H1 (cell line): ENCODE measurements at regions not wholly inside any gene's neighbourhood (a gene's known extent, or its start where the extent isn't known, plus 50 kb on each side); places are given as distances from the start of the nearest gene placed in this dataset.

Experiments used
- CTCF ChIA-PET: fragments of 300-600 bp; sonication (Branson Sonifier 250); formaldehyde crosslinking; loops from one replicate; lab custom pipeline; 2021; ENCODE audit not compliant: partially characterized antibody; lab: Charles Lee
- POLR2A ChIA-PET: fragments of 300-600 bp; sonication (Branson Sonifier 250); formaldehyde crosslinking; loops from one replicate; lab custom pipeline; 2021; ENCODE audit warnings: inconsistent platforms; ENCODE audit not compliant: partially characterized antibody; lab: Charles Lee
- DNase-seq, 2 experiments: peaks; one replicate each; pipeline versions ENCODE4 v3.0.0 to v3.0.0-alpha.2; 2010 to 2022; ENCODE audit warnings: low spot score in 2 of 2, low read depth in 1 of 2, mixed read lengths in 1 of 2
- FAIRE-seq: peaks from 2 replicates; lab custom pipeline; 2011; peaks lifted over from hg19 to GRCh38; lab: Jason Lieb, UNC
- H2AFZ ChIP-seq: 2 replicates; pipeline ENCODE4 v1.8.1; 2012; ENCODE audit warnings: low read length, inconsistent platforms
- H2AK5ac ChIP-seq: 2 replicates; pipeline ENCODE4 v1.6.1; 2013; ENCODE audit warnings: low read depth, low read length
- H2BK120ac ChIP-seq: replicated peaks from 2 replicates; pipeline ENCODE3; 2013; ENCODE audit warnings: low read depth, low read length, inconsistent platforms
- H2BK12ac ChIP-seq: 2 replicates; pipeline ENCODE4 v1.6.1; 2013; ENCODE audit warnings: low read depth, low read length
- H2BK15ac ChIP-seq: 2 replicates; pipeline ENCODE4 v1.6.1; 2013; ENCODE audit warnings: low read length
- H2BK20ac ChIP-seq: 2 replicates; pipeline ENCODE4 v1.6.1; 2013; ENCODE audit warnings: low read length
- H2BK5ac ChIP-seq: 2 replicates; pipeline ENCODE4 v1.6.1; 2013; ENCODE audit warnings: low read depth, low read length
- H3K14ac ChIP-seq: 2 replicates; pipeline ENCODE4 v1.6.1; 2013; ENCODE audit warnings: inconsistent platforms; ENCODE audit not compliant: insufficient read length
- H3K18ac ChIP-seq: 2 replicates; pipeline ENCODE4 v1.6.1; 2013; ENCODE audit warnings: low read length; ENCODE audit errors: extremely low read depth
- H3K23ac ChIP-seq: 2 replicates; pipeline ENCODE4 v1.6.1; 2013; ENCODE audit warnings: inconsistent platforms; ENCODE audit not compliant: insufficient read length
- H3K23me2 ChIP-seq: 2 replicates; pipeline ENCODE4 v1.6.1; 2013; ENCODE audit warnings: low read depth, low read length
- H3K27ac ChIP-seq: 2 replicates; pipeline ENCODE4 v1.6.1; 2011; ENCODE audit warnings: low read depth, low read length, inconsistent platforms
- H3K27me3 ChIP-seq, 4 experiments: replicated peaks in 1 of 4; 1 replicate in 1 of 4; 2 replicates in 3 of 4; pipeline versions ENCODE4 v1.6.1 to v1.8.1; 2011 to 2013; ENCODE audit warnings: low read length in 3 of 4, mild to moderate bottlenecking in 3 of 4, inconsistent platforms in 2 of 4, mixed read lengths in 2 of 4, moderate library complexity in 1 of 4; ENCODE audit not compliant: control insufficient read depth in 3 of 4, insufficient read depth in 3 of 4; ENCODE audit errors: extremely low read depth in 1 of 4
- H3K36me3 ChIP-seq, 4 experiments: 2 replicates each; pipeline versions ENCODE4 v1.6.1 to v1.8.1; 2011 to 2013; ENCODE audit warnings: mild to moderate bottlenecking in 4 of 4, low read length in 3 of 4, moderate library complexity in 2 of 4, control low read depth in 1 of 4, inconsistent platforms in 1 of 4; ENCODE audit not compliant: insufficient read depth in 4 of 4, control insufficient read depth in 2 of 4
- H3K4ac ChIP-seq: replicated peaks from 2 replicates; pipeline ENCODE3; 2013; ENCODE audit warnings: low read length, low read depth, mixed read lengths, inconsistent platforms; ENCODE audit not compliant: insufficient read length
- H3K4me1 ChIP-seq, 4 experiments: replicated peaks in 1 of 4; 1 replicate in 1 of 4; 2 replicates in 3 of 4; pipeline versions ENCODE4 v1.6.1 to v1.8.1; 2011 to 2013; ENCODE audit warnings: low read length in 3 of 4, inconsistent platforms in 2 of 4, mixed read lengths in 1 of 4; ENCODE audit not compliant: insufficient read depth in 4 of 4, control insufficient read depth in 3 of 4
- H3K4me2 ChIP-seq, 2 experiments: 2 replicates each; pipeline versions ENCODE4 v1.6.1 to v1.8.1; 2011 to 2013; ENCODE audit warnings: low read depth in 2 of 2, low read length in 2 of 2, control low read depth in 1 of 2, inconsistent platforms in 1 of 2, mild to moderate bottlenecking in 1 of 2; ENCODE audit not compliant: insufficient read depth in 1 of 2
- H3K4me3 ChIP-seq, 4 experiments: fragments of 200-600, 300-600 bp in 1 of 4; sonication (generic), shearing (Covaris generic), sonication (Bioruptor Twin) in 1 of 4; 2 replicates each; pipeline versions ENCODE4 v1.5.1 to v1.8.1; 2011 to 2016; ENCODE audit warnings: low read length in 4 of 4, low read depth in 3 of 4, control low read depth in 2 of 4, inconsistent platforms in 2 of 4, mild to moderate bottlenecking in 2 of 4, mixed read lengths in 1 of 4, moderate library complexity in 1 of 4; ENCODE audit not compliant: insufficient read depth in 2 of 4; ENCODE audit errors: extremely low read depth in 1 of 4
- H3K56ac ChIP-seq: replicated peaks from 2 replicates; pipeline ENCODE3; 2013; ENCODE audit warnings: low read depth, mild to moderate bottlenecking, mixed read lengths, low read length, inconsistent platforms; ENCODE audit not compliant: insufficient read length
- H3K79me1 ChIP-seq: 2 replicates; pipeline ENCODE4 v1.6.1; 2013; ENCODE audit warnings: low read depth, low read length, control low read depth
- H3K79me2 ChIP-seq, 2 experiments: 2 replicates each; pipeline versions ENCODE4 v1.6.1 to v1.8.1; 2012 to 2013; ENCODE audit warnings: low read length in 2 of 2, mild to moderate bottlenecking in 2 of 2, inconsistent platforms in 1 of 2; ENCODE audit not compliant: insufficient read depth in 2 of 2, control insufficient read depth in 1 of 2
- H3K9ac ChIP-seq, 4 experiments: replicated peaks in 1 of 4; 1 replicate in 1 of 4; 2 replicates in 3 of 4; pipeline versions ENCODE4 v1.6.1 to v1.8.1; 2011 to 2013; ENCODE audit warnings: low read depth in 3 of 4, low read length in 3 of 4, control low read depth in 2 of 4, mild to moderate bottlenecking in 2 of 4, moderate library complexity in 2 of 4, inconsistent platforms in 1 of 4; ENCODE audit errors: extremely low read depth in 1 of 4
- H3K9me3 ChIP-seq, 2 experiments: 2 replicates each; pipeline versions ENCODE4 v1.6.1 to v1.8.1; 2012 to 2013; ENCODE audit warnings: mild to moderate bottlenecking in 2 of 2, moderate library complexity in 2 of 2, control low read depth in 1 of 2, inconsistent platforms in 1 of 2, low read depth in 1 of 2, low read length in 1 of 2, mixed read lengths in 1 of 2; ENCODE audit not compliant: insufficient read depth in 2 of 2
- H4K20me1 ChIP-seq, 2 experiments: replicated peaks in 1 of 2; 2 replicates each; pipeline versions ENCODE3 to v1.8.1; 2011 to 2013; ENCODE audit warnings: inconsistent platforms in 2 of 2, low read length in 2 of 2, mild to moderate bottlenecking in 1 of 2; ENCODE audit not compliant: insufficient read depth in 2 of 2, control insufficient read depth in 1 of 2
- H4K5ac ChIP-seq: 2 replicates; pipeline ENCODE4 v1.6.1; 2013; ENCODE audit warnings: low read length, low read depth, mixed read lengths, inconsistent platforms; ENCODE audit not compliant: insufficient read length
- H4K8ac ChIP-seq: 2 replicates; pipeline ENCODE4 v1.8.0; 2013; ENCODE audit warnings: mild to moderate bottlenecking, moderate library complexity, low read length, inconsistent platforms; ENCODE audit not compliant: insufficient read depth; ENCODE audit errors: extremely low read depth
- H4K91ac ChIP-seq: replicated peaks from 2 replicates; pipeline ENCODE3; 2013; ENCODE audit warnings: low read length, mixed read lengths, inconsistent platforms; ENCODE audit not compliant: insufficient read length
- BCL11A ChIP-seq, 2 experiments: IDR thresholded peaks; one replicate each; pipeline ENCODE4 v1.6.1; 2011; ENCODE audit warnings: low read depth in 2 of 2, low read length in 2 of 2, mild to moderate bottlenecking in 2 of 2
- CEBPB ChIP-seq: IDR thresholded peaks from 2 replicates; pipeline ENCODE4 v1.6.1; 2012; ENCODE audit warnings: low read depth, low read length
- CREB1 ChIP-seq: IDR thresholded peaks from 2 replicates; pipeline ENCODE4 v1.6.1; 2012; ENCODE audit warnings: inconsistent platforms
- JUND ChIP-seq: IDR thresholded peaks from 2 replicates; pipeline ENCODE4 v1.6.1; 2011; ENCODE audit warnings: mild to moderate bottlenecking, improper control_type of control experiment, low read length
- WGBS, 2 experiments: shearing (Covaris generic) in 1 of 2; methylation state at CpG; one replicate each; pipeline versions ENCODE4 v1.1.6 to v1.1.7; 2013 to 2015; ENCODE audit warnings: low lambda C conversion rate in 2 of 2, mixed read lengths in 2 of 2, inconsistent platforms in 1 of 2, low coverage in 1 of 2, missing lambda C conversion rate in 1 of 2; ENCODE audit not compliant: insufficient replicate concordance in 2 of 2, insufficient coverage in 1 of 2, insufficient read length in 1 of 2; ENCODE audit errors: extremely low coverage in 1 of 2, missing lambda C conversion rate in 1 of 2; 5-methylcytosine and 5-hydroxymethylcytosine counted together
- TF ChIP-seq, protein P1 (sequence below): IDR thresholded peaks from 2 replicates; pipeline ENCODE4 v1.6.1; 2012; ENCODE audit warnings: low read length, inconsistent platforms
- TF ChIP-seq, protein P2 (sequence below), 3 experiments: IDR thresholded peaks; 1 replicate in 2 of 3; 2 replicates in 1 of 3; pipeline versions ENCODE4 v1.5.1 to v1.6.1; 2011; ENCODE audit warnings: low read length in 3 of 3, mild to moderate bottlenecking in 3 of 3, inconsistent platforms in 2 of 3, low read depth in 1 of 3, moderate library complexity in 1 of 3; ENCODE audit not compliant: insufficient read depth in 1 of 3; ENCODE audit errors: control extremely low read depth in 1 of 3
- TF ChIP-seq, protein P3 (sequence below): IDR thresholded peaks from 2 replicates; pipeline ENCODE4 v1.6.1; 2011; ENCODE audit warnings: low read length, improper control_type of control experiment

DNA sequence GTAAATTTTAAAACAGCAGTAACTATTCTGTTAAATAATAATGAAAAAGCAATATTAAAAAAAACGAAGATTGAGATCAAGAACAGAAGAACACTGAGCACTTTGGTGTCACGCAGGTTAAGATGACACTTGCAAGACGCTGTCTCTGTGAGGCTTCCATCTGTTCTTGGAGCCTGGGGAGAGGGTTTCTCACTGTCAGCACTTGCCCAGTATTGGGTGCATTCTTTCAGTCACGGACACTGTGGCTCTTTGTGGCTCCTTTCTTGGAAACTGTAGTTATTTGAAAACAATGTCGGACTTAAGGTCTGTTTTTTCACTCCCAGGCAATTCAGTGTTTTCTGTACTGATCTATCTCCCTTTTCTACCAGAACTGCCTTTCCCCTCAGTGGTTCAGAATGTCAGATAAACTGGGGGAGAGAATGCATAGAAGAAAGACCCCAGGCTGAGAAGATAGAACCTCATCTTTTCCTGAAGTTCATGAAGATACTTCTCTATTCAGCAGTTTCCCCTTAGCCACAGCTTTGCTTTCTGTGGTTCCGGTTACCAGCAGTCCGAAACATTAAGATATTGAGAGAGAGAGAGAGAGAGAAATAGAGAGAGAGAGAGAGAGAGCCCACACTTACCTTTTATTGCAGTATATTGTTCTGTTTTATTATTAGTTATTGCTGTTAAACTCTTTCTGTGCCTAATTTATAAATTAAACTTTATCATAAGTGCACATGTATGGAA is 283.3 kb downstream of the DCDC2C start:
- Histone ChIP-seq H3K9me3 (peaks cover 7 to 12% of the 10 kb centered on the region in 2 experiments; a peak in 3 of 4 replicates), H2BK120ac (no peak overlapping the region), H4K8ac (no peak overlapping the region), H3K36me3 (no peaks in the 10 kb centered on the region), H2BK5ac (no peak overlapping the region), H2AFZ (0 out of 2 replicates have a peak overlapping the region, but pooled peaks have one; percentile 44), H3K14ac (no peak overlapping the region), H3K56ac (no peak overlapping the region), H3K9ac (no peak overlapping the region), H3K27ac (no peak overlapping the region), H3K4me1 (no peaks in the 10 kb centered on the region), H3K4ac (no peak overlapping the region), H2AK5ac (no peak overlapping the region), H3K4me3 (no peak overlapping the region), H4K5ac (no peak overlapping the region), H2BK20ac (no peak overlapping the region), H2BK12ac (no peak overlapping the region), H3K23ac (no peak overlapping the region), H3K27me3 (no peaks in the 10 kb centered on the region), H3K79me2 (no peaks in the 10 kb centered on the region), H3K18ac (no peak overlapping the region), H3K23me2 (no peaks in the 10 kb centered on the region; the same call in 1 of the 2 replicates), H3K4me2 (no peak overlapping the region), H4K91ac (no peak overlapping the region), H2BK15ac (no peak overlapping the region), H3K79me1 (no peaks in the 10 kb centered on the region; the same call in 1 of the 2 replicates), H4K20me1 (no peaks in the 10 kb centered on the region)
- no peak for FAIRE-seq
- WGBS, 2 experiments = 85% methylated on average over 7 of the region's 7 CpGs; no CpG with 5 or more reads in 1 of the 2 experiments
- ChIA-PET CTCF (no interaction called here), POLR2A (no interaction called here)
- no peak for DNase-seq
- TF ChIP-seq, protein P1, sequence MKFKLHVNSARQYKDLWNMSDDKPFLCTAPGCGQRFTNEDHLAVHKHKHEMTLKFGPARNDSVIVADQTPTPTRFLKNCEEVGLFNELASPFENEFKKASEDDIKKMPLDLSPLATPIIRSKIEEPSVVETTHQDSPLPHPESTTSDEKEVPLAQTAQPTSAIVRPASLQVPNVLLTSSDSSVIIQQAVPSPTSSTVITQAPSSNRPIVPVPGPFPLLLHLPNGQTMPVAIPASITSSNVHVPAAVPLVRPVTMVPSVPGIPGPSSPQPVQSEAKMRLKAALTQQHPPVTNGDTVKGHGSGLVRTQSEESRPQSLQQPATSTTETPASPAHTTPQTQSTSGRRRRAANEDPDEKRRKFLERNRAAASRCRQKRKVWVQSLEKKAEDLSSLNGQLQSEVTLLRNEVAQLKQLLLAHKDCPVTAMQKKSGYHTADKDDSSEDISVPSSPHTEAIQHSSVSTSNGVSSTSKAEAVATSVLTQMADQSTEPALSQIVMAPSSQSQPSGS = no peak
- TF ChIP-seq JUND = no peak
- TF ChIP-seq CEBPB = no peak
- TF ChIP-seq, protein P2, sequence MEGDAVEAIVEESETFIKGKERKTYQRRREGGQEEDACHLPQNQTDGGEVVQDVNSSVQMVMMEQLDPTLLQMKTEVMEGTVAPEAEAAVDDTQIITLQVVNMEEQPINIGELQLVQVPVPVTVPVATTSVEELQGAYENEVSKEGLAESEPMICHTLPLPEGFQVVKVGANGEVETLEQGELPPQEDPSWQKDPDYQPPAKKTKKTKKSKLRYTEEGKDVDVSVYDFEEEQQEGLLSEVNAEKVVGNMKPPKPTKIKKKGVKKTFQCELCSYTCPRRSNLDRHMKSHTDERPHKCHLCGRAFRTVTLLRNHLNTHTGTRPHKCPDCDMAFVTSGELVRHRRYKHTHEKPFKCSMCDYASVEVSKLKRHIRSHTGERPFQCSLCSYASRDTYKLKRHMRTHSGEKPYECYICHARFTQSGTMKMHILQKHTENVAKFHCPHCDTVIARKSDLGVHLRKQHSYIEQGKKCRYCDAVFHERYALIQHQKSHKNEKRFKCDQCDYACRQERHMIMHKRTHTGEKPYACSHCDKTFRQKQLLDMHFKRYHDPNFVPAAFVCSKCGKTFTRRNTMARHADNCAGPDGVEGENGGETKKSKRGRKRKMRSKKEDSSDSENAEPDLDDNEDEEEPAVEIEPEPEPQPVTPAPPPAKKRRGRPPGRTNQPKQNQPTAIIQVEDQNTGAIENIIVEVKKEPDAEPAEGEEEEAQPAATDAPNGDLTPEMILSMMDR (IDR thresholded peaks at IDR 0.05; ENCODE audit: control extremely low read depth in 1 of 3, insufficient read depth in 1 of 3, low read depth in 1 of 3, low read length in 3 of 3) = no peak
- no peak for TF ChIP-seq CREB1
- TF ChIP-seq BCL11A (IDR thresholded peaks at IDR 0.05; ENCODE audit: low read depth in 2 of 2, low read length in 2 of 2) = no peak
- TF ChIP-seq, protein P3, sequence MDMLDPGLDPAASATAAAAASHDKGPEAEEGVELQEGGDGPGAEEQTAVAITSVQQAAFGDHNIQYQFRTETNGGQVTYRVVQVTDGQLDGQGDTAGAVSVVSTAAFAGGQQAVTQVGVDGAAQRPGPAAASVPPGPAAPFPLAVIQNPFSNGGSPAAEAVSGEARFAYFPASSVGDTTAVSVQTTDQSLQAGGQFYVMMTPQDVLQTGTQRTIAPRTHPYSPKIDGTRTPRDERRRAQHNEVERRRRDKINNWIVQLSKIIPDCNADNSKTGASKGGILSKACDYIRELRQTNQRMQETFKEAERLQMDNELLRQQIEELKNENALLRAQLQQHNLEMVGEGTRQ = no peak
